ENCODE measurements at regions not wholly inside any gene's neighbourhood (a gene's known extent, or its start where the extent isn't known, plus 50 kb on each side); places are given as distances from the start of the nearest gene placed in this dataset.

GRCh38 chr7:157467496-157468212 is 130.8 kb downstream of the DNAJB6 start:
- no peak for TF ChIP-seq CTCF (IDR thresholded peaks at IDR 0.05; ENCODE audit: unreplicated experiment)
- Mint-ChIP-seq H3K9me3 (ENCODE audit: low read depth) (peaks cover 5% of the 10 kb centered on the region), H3K4me1 (ENCODE audit: low read depth) (peaks cover 22% of the 10 kb centered on the region), H3K27me3 (peaks cover 66% of the 10 kb centered on the region), H3K36me3 (ENCODE audit: insufficient read depth) (no peaks in the 10 kb centered on the region), H3K27ac (no peak overlapping the region), H3K4me3 (ENCODE audit: low read depth) (no peak overlapping the region)
- DNase-seq (ENCODE audit: low spot score, unreplicated experiment): no peak

- peaks cover 4% of the 10 kb centered on the region for H3K36me3 Mint-ChIP-seq (ENCODE audit: insufficient read depth)
- peaks cover 18% of the 10 kb centered on the region for H3K4me1 Mint-ChIP-seq (ENCODE audit: low read depth)
- peaks cover 67% of the 10 kb centered on the region for H3K27me3 Mint-ChIP-seq
- peaks cover 13% of the 10 kb centered on the region for H3K9me3 Mint-ChIP-seq (ENCODE audit: low read depth)
- no peak overlapping the region for H3K27ac Mint-ChIP-seq
- no peak overlapping the region for H3K4me3 Mint-ChIP-seq (ENCODE audit: low read depth)
- TF ChIP-seq CTCF (IDR thresholded peaks at IDR 0.05; ENCODE audit: unreplicated experiment): no peak
- DNase-seq (ENCODE audit: low spot score, unreplicated experiment): no peak
Measured at GRCh38 chr7:157468221-157469111, 131.7 kb downstream of the DNAJB6 start.

- Mint-ChIP-seq H3K36me3 (ENCODE audit: insufficient read depth) (peaks cover 7% of the 10 kb centered on the region), H3K4me3 (ENCODE audit: low read depth) (no peak overlapping the region), H3K9me3 (ENCODE audit: low read depth) (peaks cover 18% of the 10 kb centered on the region), H3K27me3 (peaks cover 67% of the 10 kb centered on the region), H3K27ac (no peak overlapping the region), H3K4me1 (ENCODE audit: low read depth) (peaks cover 13% of the 10 kb centered on the region)
- no peak for TF ChIP-seq CTCF (IDR thresholded peaks at IDR 0.05; ENCODE audit: unreplicated experiment)
- no peak for DNase-seq (ENCODE audit: low spot score, unreplicated experiment)
Measured at GRCh38 chr7:157469181-157470016, 132.6 kb downstream of the DNAJB6 start.

GRCh38 chr7:157470017-157470322 is 133.2 kb downstream of the DNAJB6 start:
- no peak for TF ChIP-seq CTCF (IDR thresholded peaks at IDR 0.05; ENCODE audit: unreplicated experiment)
- Mint-ChIP-seq H3K9me3 (ENCODE audit: low read depth) (peaks cover 18% of the 10 kb centered on the region), H3K4me1 (ENCODE audit: low read depth) (peaks cover 9% of the 10 kb centered on the region), H3K36me3 (ENCODE audit: insufficient read depth) (peaks cover 7% of the 10 kb centered on the region), H3K27ac (no peak overlapping the region), H3K27me3 (peaks cover 64% of the 10 kb centered on the region), H3K4me3 (ENCODE audit: low read depth) (no peak overlapping the region)
- no peak for DNase-seq (ENCODE audit: low spot score, unreplicated experiment)

GRCh38 chr7:157470701-157471131 is 133.9 kb downstream of the DNAJB6 start:
- Mint-ChIP-seq H3K36me3 (ENCODE audit: insufficient read depth) (peaks cover 7% of the 10 kb centered on the region), H3K4me3 (ENCODE audit: low read depth) (no peak overlapping the region), H3K9me3 (ENCODE audit: low read depth) (peaks cover 18% of the 10 kb centered on the region), H3K4me1 (ENCODE audit: low read depth) (peaks cover 7% of the 10 kb centered on the region), H3K27ac (no peak overlapping the region), H3K27me3 (peaks cover 63% of the 10 kb centered on the region)
- no peak for TF ChIP-seq CTCF (IDR thresholded peaks at IDR 0.05; ENCODE audit: unreplicated experiment)
- no peak for DNase-seq (ENCODE audit: low spot score, unreplicated experiment)

All from progenitor cell of endocrine pancreas (in vitro differentiated cells).